GM12892 (cell line): ENCODE measurements at regions not wholly inside any gene's neighbourhood (a gene's known extent, or its start where the extent isn't known, plus 50 kb on each side); places are given as distances from the start of the nearest gene placed in this dataset.

ENCODE experiments used
- POLR2A ChIP-seq: IDR thresholded peaks from 2 replicates; pipeline ENCODE4 v1.6.1; 2011; ENCODE audit warnings: low read depth, low read length, control low read depth
- POLR2AphosphoS5 ChIP-seq: IDR thresholded peaks from 2 replicates; pipeline ENCODE4 v1.6.1; 2011; ENCODE audit warnings: low read depth, low read length, control low read depth
- TAF1 ChIP-seq: IDR thresholded peaks from 2 replicates; pipeline ENCODE4 v1.6.1; 2011; ENCODE audit warnings: low read depth, mild to moderate bottlenecking, control low read depth, low read length, borderline replicate concordance

DNA sequence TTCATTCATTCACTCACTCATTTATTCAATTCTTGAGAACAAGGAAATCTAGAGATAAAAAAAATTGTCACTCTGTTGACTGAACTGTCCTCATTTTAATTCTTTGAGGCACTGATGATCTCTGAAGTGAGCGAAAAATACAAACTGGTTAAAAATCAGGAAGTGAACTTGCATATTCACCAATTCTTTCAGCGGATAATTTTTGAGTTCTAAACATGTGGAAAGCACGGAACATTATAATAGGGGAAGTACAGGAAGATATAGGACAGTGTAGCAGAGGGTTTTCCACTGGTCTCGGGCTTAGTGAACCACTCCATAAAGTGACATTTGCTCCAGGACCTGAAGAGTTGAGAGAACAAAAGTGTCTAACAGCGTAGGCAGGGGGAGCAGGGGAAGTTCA is 169.5 kb downstream of the TLR4 start:
- no peak for TF ChIP-seq POLR2A
- no peak for TF ChIP-seq POLR2AphosphoS5
- no peak for TF ChIP-seq TAF1
